ENCODE measurements at regions not wholly inside any gene's neighbourhood (a gene's known extent, or its start where the extent isn't known, plus 50 kb on each side); places are given as distances from the start of the nearest gene placed in this dataset.

DNA sequence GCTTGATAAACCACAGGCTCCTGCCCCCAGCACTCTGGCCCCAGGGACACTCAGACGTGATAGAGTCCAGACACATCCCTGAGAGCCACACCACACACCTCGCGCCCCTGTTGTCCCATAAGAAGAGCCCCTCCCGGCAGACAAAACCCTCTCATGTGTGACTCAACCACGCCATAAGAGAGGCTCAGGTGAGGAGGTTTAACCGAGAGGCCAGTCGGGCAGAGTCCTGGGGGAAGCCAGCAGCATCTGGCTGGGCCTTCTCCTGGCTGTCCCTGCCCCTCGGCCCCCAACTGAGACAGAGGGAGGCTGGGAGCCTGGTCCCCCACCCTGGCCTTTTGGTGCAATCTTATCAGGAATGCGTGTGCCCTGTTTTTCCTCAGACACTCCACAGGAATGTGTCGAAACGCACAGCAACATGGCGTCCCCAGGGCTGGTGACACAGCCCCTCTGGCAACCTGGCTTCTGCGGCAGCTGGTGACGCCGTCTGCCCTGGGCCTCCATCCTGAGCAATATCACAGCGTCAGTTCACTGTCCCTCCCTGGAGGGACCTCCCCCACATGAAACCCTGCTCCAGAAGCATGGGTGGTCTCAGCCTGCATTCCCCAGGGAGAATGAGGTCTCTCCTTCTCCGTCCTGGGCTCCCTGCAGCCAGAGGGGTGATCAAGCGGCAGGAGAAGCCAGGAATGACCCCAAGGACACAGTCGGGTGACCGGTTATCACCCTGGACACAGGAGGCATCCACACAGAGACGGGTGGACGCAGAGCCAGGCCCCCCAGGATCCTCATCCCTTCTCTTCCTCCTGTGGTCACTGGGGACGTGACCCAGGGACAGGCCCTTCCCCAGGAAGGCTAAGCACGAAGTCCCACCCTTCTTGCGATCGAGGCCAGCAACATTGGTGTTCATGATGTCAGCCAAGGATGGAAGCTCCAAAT is 156.6 kb upstream of the AFDN start (continued):
- no peak for TF ChIP-seq ZNF121 (CRISPR knock-in tag; IDR thresholded peaks at IDR 0.05)
- no peak for TF ChIP-seq RNF219 (CRISPR knock-in tag; IDR thresholded peaks at IDR 0.05)
- no peak for TF ChIP-seq ZSCAN21 (CRISPR knock-in tag; IDR thresholded peaks at IDR 0.05; ENCODE audit: borderline replicate concordance)
- TF ChIP-seq ZMAT3 (CRISPR knock-in tag; conservative IDR thresholded peaks at IDR 0.05): 0 out of 2 replicates have a peak, but pooled peaks have one; percentile 30
- TF ChIP-seq ZNF772 (CRISPR knock-in tag; IDR thresholded peaks at IDR 0.05): peak; percentile 27; the same call in 1 of the 2 replicates
- TF ChIP-seq HNF4A (CRISPR knock-in tag; IDR thresholded peaks at IDR 0.05): 0 out of 2 replicates have a peak, but pooled peaks have one; percentile 8
- no peak for TF ChIP-seq ZNF7 (CRISPR knock-in tag; IDR thresholded peaks at IDR 0.05)
- 0 out of 2 replicates have a peak, but pooled peaks have one; percentile 26 for TF ChIP-seq RFXAP (CRISPR knock-in tag; IDR thresholded peaks at IDR 0.05; ENCODE audit: borderline replicate concordance)
- peak; percentile 25; the same call in 1 of the 2 replicates for TF ChIP-seq ZNF768 (CRISPR knock-in tag; IDR thresholded peaks at IDR 0.05)
- TF ChIP-seq NFKB2 (CRISPR knock-in tag; IDR thresholded peaks at IDR 0.05; ENCODE audit: borderline replicate concordance): peak; percentile 82; the same call in 1 of the 2 replicates
- TF ChIP-seq ZNF567 (CRISPR knock-in tag; IDR thresholded peaks at IDR 0.05; ENCODE audit: borderline replicate concordance): 0 out of 2 replicates have a peak, but pooled peaks have one; percentile 53
- 0 out of 2 replicates have a peak, but pooled peaks have one; percentile 46 for TF ChIP-seq EEA1 (CRISPR knock-in tag; IDR thresholded peaks at IDR 0.05; ENCODE audit: borderline replicate concordance)
- TF ChIP-seq ZNF790 (CRISPR knock-in tag; IDR thresholded peaks at IDR 0.05; ENCODE audit: borderline replicate concordance): 0 out of 2 replicates have a peak, but pooled peaks have one; percentile 64
- no peak for TF ChIP-seq SOX6 (IDR thresholded peaks at IDR 0.05)
- TF ChIP-seq SOX6 (CRISPR knock-in tag; IDR thresholded peaks at IDR 0.05): no peak
- TF ChIP-seq FOXC1 (CRISPR knock-in tag; IDR thresholded peaks at IDR 0.05; ENCODE audit: borderline replicate concordance): 0 out of 2 replicates have a peak, but pooled peaks have one; percentile 24
- TF ChIP-seq, protein P1, sequence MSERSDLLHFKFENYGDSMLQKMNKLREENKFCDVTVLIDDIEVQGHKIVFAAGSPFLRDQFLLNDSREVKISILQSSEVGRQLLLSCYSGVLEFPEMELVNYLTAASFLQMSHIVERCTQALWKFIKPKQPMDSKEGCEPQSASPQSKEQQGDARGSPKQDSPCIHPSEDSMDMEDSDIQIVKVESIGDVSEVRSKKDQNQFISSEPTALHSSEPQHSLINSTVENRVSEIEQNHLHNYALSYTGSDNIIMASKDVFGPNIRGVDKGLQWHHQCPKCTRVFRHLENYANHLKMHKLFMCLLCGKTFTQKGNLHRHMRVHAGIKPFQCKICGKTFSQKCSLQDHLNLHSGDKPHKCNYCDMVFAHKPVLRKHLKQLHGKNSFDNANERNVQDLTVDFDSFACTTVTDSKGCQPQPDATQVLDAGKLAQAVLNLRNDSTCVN (CRISPR knock-in tag; IDR thresholded peaks at IDR 0.05; ENCODE audit: borderline replicate concordance): peak; percentile 45; the same call in 1 of the 2 replicates
- no peak for TF ChIP-seq SCMH1 (CRISPR knock-in tag; IDR thresholded peaks at IDR 0.05; ENCODE audit: borderline replicate concordance)
- no peak for TF ChIP-seq MBD4 (IDR thresholded peaks at IDR 0.05; ENCODE audit: borderline replicate concordance, low read length)
- TF ChIP-seq MIER2 (CRISPR knock-in tag; IDR thresholded peaks at IDR 0.05): no peak
- 0 out of 2 replicates have a peak, but pooled peaks have one; percentile 42 for TF ChIP-seq ZNF550 (CRISPR knock-in tag; IDR thresholded peaks at IDR 0.05; ENCODE audit: borderline replicate concordance)
- TF ChIP-seq CEBPB (IDR thresholded peaks at IDR 0.05; ENCODE audit: borderline replicate concordance, low read depth, low read length): peak; percentile 2; the same call in 1 of the 2 replicates
- TF ChIP-seq SALL1 (CRISPR knock-in tag; IDR thresholded peaks at IDR 0.05): 0 out of 2 replicates have a peak, but pooled peaks have one; percentile 8
- TF ChIP-seq SAFB2 (CRISPR knock-in tag; IDR thresholded peaks at IDR 0.05; ENCODE audit: borderline replicate concordance, low read depth): 0 out of 2 replicates have a peak, but pooled peaks have one; percentile 35
